ENCODE measurements at regions not wholly inside any gene's neighbourhood (a gene's known extent, or its start where the extent isn't known, plus 50 kb on each side); places are given as distances from the start of the nearest gene placed in this dataset.

- Histone ChIP-seq H3K9ac (ENCODE audit: low read length in 5 of 5) (no peak overlapping the region), H3K36me3 (ENCODE audit: control insufficient read depth in 5 of 5, insufficient read depth in 5 of 5, low read length in 5 of 5) (no peaks in the 10 kb centered on the region), H3K27me3 (ENCODE audit: control insufficient read depth in 5 of 5, insufficient read depth in 4 of 5, low read length in 5 of 5) (no peaks in the 10 kb centered on the region), H3K27ac (ENCODE audit: low read depth, low read length) (no peak overlapping the region), H3K4me3 (ENCODE audit: low read depth in 1 of 5, low read length in 5 of 5) (no peak overlapping the region), H3K4me1 (ENCODE audit: control insufficient read depth in 5 of 5, insufficient read depth in 5 of 5, low read length in 5 of 5) (peaks cover 0 to 19% (median 4%) of the 10 kb centered on the region in 5 donors), H3K9me3 (ENCODE audit: control insufficient read depth in 5 of 5, low read length in 5 of 5) (no peaks in the 10 kb centered on the region)
These were observed 50.3 kb upstream of the CABCOCO1 start for GRCh38 chr10:61612450-61612849.

GRCh38 chr10:61612009-61612408, 50.7 kb upstream of the CABCOCO1 start:
- peaks cover 0 to 21% (median 4%) of the 10 kb centered on the region in 5 donors for H3K4me1 ChIP-seq (ENCODE audit: control insufficient read depth in 5 of 5, insufficient read depth in 5 of 5, low read length in 5 of 5)
- H3K27me3 ChIP-seq (ENCODE audit: control insufficient read depth in 5 of 5, insufficient read depth in 4 of 5, low read length in 5 of 5) = no peaks in the 10 kb centered on the region
- H3K27ac ChIP-seq (ENCODE audit: low read depth, low read length) = no peak overlapping the region
- H3K4me3 ChIP-seq (ENCODE audit: low read depth in 1 of 5, low read length in 5 of 5) = no peak overlapping the region
- no peak overlapping the region for H3K9ac ChIP-seq (ENCODE audit: low read length in 5 of 5)
- H3K36me3 ChIP-seq (ENCODE audit: control insufficient read depth in 5 of 5, insufficient read depth in 5 of 5, low read length in 5 of 5) = no peaks in the 10 kb centered on the region
- no peaks in the 10 kb centered on the region for H3K9me3 ChIP-seq (ENCODE audit: control insufficient read depth in 5 of 5, low read length in 5 of 5)

- H3K9me3 ChIP-seq (ENCODE audit: control insufficient read depth in 5 of 5, low read length in 5 of 5) = no peaks in the 10 kb centered on the region
- no peaks in the 10 kb centered on the region for H3K27me3 ChIP-seq (ENCODE audit: control insufficient read depth in 5 of 5, insufficient read depth in 4 of 5, low read length in 5 of 5)
- H3K27ac ChIP-seq (ENCODE audit: low read depth, low read length) = no peak overlapping the region
- no peak overlapping the region for H3K4me3 ChIP-seq (ENCODE audit: low read depth in 1 of 5, low read length in 5 of 5)
- no peaks in the 10 kb centered on the region for H3K36me3 ChIP-seq (ENCODE audit: control insufficient read depth in 5 of 5, insufficient read depth in 5 of 5, low read length in 5 of 5)
- peaks cover 0 to 21% (median 4%) of the 10 kb centered on the region in 5 donors for H3K4me1 ChIP-seq (ENCODE audit: control insufficient read depth in 5 of 5, insufficient read depth in 5 of 5, low read length in 5 of 5)
- H3K9ac ChIP-seq (ENCODE audit: low read length in 5 of 5) = no peak overlapping the region
These were observed 53.0 kb upstream of the CABCOCO1 start for GRCh38 chr10:61609701-61610100.

GRCh38 chr10:61608255-61609033, 54.3 kb upstream of the CABCOCO1 start:
- Histone ChIP-seq H3K9me3 (ENCODE audit: control insufficient read depth in 5 of 5, low read length in 5 of 5) (no peaks in the 10 kb centered on the region), H3K27me3 (ENCODE audit: control insufficient read depth in 5 of 5, insufficient read depth in 4 of 5, low read length in 5 of 5) (no peaks in the 10 kb centered on the region), H3K4me1 (ENCODE audit: control insufficient read depth in 5 of 5, insufficient read depth in 5 of 5, low read length in 5 of 5) (peaks cover 0 to 21% (median 4%) of the 10 kb centered on the region in 5 donors), H3K4me3 (ENCODE audit: low read depth in 1 of 5, low read length in 5 of 5) (no peak overlapping the region), H3K9ac (ENCODE audit: low read length in 5 of 5) (no peak overlapping the region), H3K36me3 (ENCODE audit: control insufficient read depth in 5 of 5, insufficient read depth in 5 of 5, low read length in 5 of 5) (no peaks in the 10 kb centered on the region), H3K27ac (ENCODE audit: low read depth, low read length) (no peak overlapping the region)

GRCh38 chr10:61606959-61607907, 55.5 kb upstream of the CABCOCO1 start:
- Histone ChIP-seq H3K9ac (ENCODE audit: low read length in 5 of 5) (no peak overlapping the region), H3K27ac (ENCODE audit: low read depth, low read length) (no peak overlapping the region), H3K27me3 (ENCODE audit: control insufficient read depth in 5 of 5, insufficient read depth in 4 of 5, low read length in 5 of 5) (no peaks in the 10 kb centered on the region), H3K36me3 (ENCODE audit: control insufficient read depth in 5 of 5, insufficient read depth in 5 of 5, low read length in 5 of 5) (no peaks in the 10 kb centered on the region), H3K4me3 (ENCODE audit: low read depth in 1 of 5, low read length in 5 of 5) (no peak overlapping the region), H3K9me3 (ENCODE audit: control insufficient read depth in 5 of 5, low read length in 5 of 5) (no peaks in the 10 kb centered on the region), H3K4me1 (ENCODE audit: control insufficient read depth in 5 of 5, insufficient read depth in 5 of 5, low read length in 5 of 5) (peaks cover 0 to 20% (median 4%) of the 10 kb centered on the region in 5 donors)

GRCh38 chr10:61605221-61605620, 57.5 kb upstream of the CABCOCO1 start:
- no peaks in the 10 kb centered on the region for H3K36me3 ChIP-seq (ENCODE audit: control insufficient read depth in 5 of 5, insufficient read depth in 5 of 5, low read length in 5 of 5)
- peaks cover 0 to 14% (median 4%) of the 10 kb centered on the region in 5 donors for H3K4me1 ChIP-seq (ENCODE audit: control insufficient read depth in 5 of 5, insufficient read depth in 5 of 5, low read length in 5 of 5)
- no peaks in the 10 kb centered on the region for H3K9me3 ChIP-seq (ENCODE audit: control insufficient read depth in 5 of 5, low read length in 5 of 5)
- no peaks in the 10 kb centered on the region for H3K27me3 ChIP-seq (ENCODE audit: control insufficient read depth in 5 of 5, insufficient read depth in 4 of 5, low read length in 5 of 5)
- no peak overlapping the region for H3K9ac ChIP-seq (ENCODE audit: low read length in 5 of 5)
- no peak overlapping the region for H3K27ac ChIP-seq (ENCODE audit: low read depth, low read length)
- no peak overlapping the region for H3K4me3 ChIP-seq (ENCODE audit: low read depth in 1 of 5, low read length in 5 of 5)

- no peak overlapping the region for H3K9ac ChIP-seq (ENCODE audit: low read length in 5 of 5)
- no peaks in the 10 kb centered on the region for H3K36me3 ChIP-seq (ENCODE audit: control insufficient read depth in 5 of 5, insufficient read depth in 5 of 5, low read length in 5 of 5)
- H3K27me3 ChIP-seq (ENCODE audit: control insufficient read depth in 5 of 5, insufficient read depth in 4 of 5, low read length in 5 of 5) = no peaks in the 10 kb centered on the region
- H3K9me3 ChIP-seq (ENCODE audit: control insufficient read depth in 5 of 5, low read length in 5 of 5) = no peaks in the 10 kb centered on the region
- H3K4me1 ChIP-seq (ENCODE audit: control insufficient read depth in 5 of 5, insufficient read depth in 5 of 5, low read length in 5 of 5) = no peaks in the 10 kb centered on the region
- H3K27ac ChIP-seq (ENCODE audit: low read depth, low read length) = no peak overlapping the region
- no peak overlapping the region for H3K4me3 ChIP-seq (ENCODE audit: low read depth in 1 of 5, low read length in 5 of 5)
These were observed 62.3 kb upstream of the CABCOCO1 start for GRCh38 chr10:61600399-61600798.

GRCh38 chr10:61594430-61594829, 68.3 kb upstream of the CABCOCO1 start:
- Histone ChIP-seq H3K9ac (ENCODE audit: low read length in 5 of 5) (no peak overlapping the region), H3K4me1 (ENCODE audit: control insufficient read depth in 5 of 5, insufficient read depth in 5 of 5, low read length in 5 of 5) (no peaks in the 10 kb centered on the region), H3K4me3 (ENCODE audit: low read depth in 1 of 5, low read length in 5 of 5) (no peak overlapping the region), H3K27ac (ENCODE audit: low read depth, low read length) (no peak overlapping the region), H3K36me3 (ENCODE audit: control insufficient read depth in 5 of 5, insufficient read depth in 5 of 5, low read length in 5 of 5) (no peaks in the 10 kb centered on the region), H3K27me3 (ENCODE audit: control insufficient read depth in 5 of 5, insufficient read depth in 4 of 5, low read length in 5 of 5) (no peaks in the 10 kb centered on the region), H3K9me3 (ENCODE audit: control insufficient read depth in 5 of 5, low read length in 5 of 5) (no peaks in the 10 kb centered on the region)

- no peaks in the 10 kb centered on the region for H3K36me3 ChIP-seq (ENCODE audit: control insufficient read depth in 5 of 5, insufficient read depth in 5 of 5, low read length in 5 of 5)
These were observed 70.1 kb upstream of the CABCOCO1 start for GRCh38 chr10:61592581-61592980.

More at GRCh38 chr10:61592581-61592980, 70.1 kb upstream of the CABCOCO1 start:
- no peaks in the 10 kb centered on the region for H3K27me3 ChIP-seq (ENCODE audit: control insufficient read depth in 5 of 5, insufficient read depth in 4 of 5, low read length in 5 of 5)
- H3K9me3 ChIP-seq (ENCODE audit: control insufficient read depth in 5 of 5, low read length in 5 of 5) = no peaks in the 10 kb centered on the region
- H3K4me3 ChIP-seq (ENCODE audit: low read depth in 1 of 5, low read length in 5 of 5) = no peak overlapping the region
- H3K4me1 ChIP-seq (ENCODE audit: control insufficient read depth in 5 of 5, insufficient read depth in 5 of 5, low read length in 5 of 5) = no peaks in the 10 kb centered on the region
- no peak overlapping the region for H3K27ac ChIP-seq (ENCODE audit: low read depth, low read length)
- no peak overlapping the region for H3K9ac ChIP-seq (ENCODE audit: low read length in 5 of 5)
